ENCODE measurements at regions not wholly inside any gene's neighbourhood (a gene's known extent, or its start where the extent isn't known, plus 50 kb on each side); places are given as distances from the start of the nearest gene placed in this dataset.

DNA sequence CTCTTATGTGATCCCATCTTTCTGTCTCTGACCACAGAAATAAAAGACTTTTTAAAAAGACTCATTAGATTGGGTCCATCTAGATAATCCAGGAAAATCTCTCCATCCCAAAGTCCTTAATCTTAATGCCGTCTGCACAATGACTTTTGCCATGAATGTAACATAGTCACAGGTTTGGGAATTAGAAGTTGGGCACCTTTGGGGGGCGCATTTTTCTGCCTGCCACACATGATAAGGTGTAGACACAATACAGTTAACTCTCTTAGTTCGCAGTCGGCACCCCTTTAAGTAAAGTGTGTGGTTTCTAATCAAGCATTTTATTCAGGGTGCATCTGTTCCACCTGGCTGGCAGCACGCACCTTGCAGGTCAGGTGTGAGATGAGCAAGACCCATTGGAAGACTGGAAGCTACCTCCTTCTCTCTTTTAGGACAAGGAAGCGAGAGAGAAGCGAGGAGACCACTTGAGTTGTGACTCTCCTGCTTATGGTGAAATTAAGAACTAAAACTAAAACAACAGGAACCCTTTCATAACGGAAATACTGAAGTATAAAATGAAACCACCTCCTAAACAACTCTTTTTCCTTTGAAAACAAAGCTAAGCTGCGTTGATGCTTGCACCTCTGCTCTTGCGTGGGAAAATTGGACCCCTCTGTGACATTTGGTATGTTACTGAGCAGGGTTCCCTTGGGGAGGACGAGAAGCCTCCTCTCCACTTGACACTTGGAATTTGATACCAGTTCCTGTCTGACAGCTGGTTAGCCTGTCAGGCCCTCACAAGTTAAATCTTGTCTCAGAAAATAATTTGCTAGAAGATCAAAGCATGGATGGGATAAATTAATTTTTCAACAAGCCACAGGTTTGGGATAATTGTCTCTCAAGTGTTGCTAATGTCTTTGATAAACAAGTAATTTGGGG, 304.6 kb upstream of the DMRT1 start:
- TF ChIP-seq, protein P1, sequence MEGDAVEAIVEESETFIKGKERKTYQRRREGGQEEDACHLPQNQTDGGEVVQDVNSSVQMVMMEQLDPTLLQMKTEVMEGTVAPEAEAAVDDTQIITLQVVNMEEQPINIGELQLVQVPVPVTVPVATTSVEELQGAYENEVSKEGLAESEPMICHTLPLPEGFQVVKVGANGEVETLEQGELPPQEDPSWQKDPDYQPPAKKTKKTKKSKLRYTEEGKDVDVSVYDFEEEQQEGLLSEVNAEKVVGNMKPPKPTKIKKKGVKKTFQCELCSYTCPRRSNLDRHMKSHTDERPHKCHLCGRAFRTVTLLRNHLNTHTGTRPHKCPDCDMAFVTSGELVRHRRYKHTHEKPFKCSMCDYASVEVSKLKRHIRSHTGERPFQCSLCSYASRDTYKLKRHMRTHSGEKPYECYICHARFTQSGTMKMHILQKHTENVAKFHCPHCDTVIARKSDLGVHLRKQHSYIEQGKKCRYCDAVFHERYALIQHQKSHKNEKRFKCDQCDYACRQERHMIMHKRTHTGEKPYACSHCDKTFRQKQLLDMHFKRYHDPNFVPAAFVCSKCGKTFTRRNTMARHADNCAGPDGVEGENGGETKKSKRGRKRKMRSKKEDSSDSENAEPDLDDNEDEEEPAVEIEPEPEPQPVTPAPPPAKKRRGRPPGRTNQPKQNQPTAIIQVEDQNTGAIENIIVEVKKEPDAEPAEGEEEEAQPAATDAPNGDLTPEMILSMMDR (IDR thresholded peaks at IDR 0.05) = no peak
- TF ChIP-seq POLR2A (IDR thresholded peaks at IDR 0.05) = no peak
